PFSK-1 (cell line): ENCODE measurements at regions not wholly inside any gene's neighbourhood (a gene's known extent, or its start where the extent isn't known, plus 50 kb on each side); places are given as distances from the start of the nearest gene placed in this dataset.

Experiments
- POLR2AphosphoS5 ChIP-seq: IDR thresholded peaks from 2 replicates; pipeline ENCODE4 v1.6.1; 2012; ENCODE audit warnings: low read depth, mild to moderate bottlenecking, control low read depth, low read length, moderate library complexity
- TAF1 ChIP-seq: IDR thresholded peaks from 2 replicates; pipeline ENCODE4 v1.6.1; 2012; ENCODE audit warnings: low read length, control low read depth, borderline replicate concordance; ENCODE audit not compliant: insufficient read depth
- TF ChIP-seq, protein P1 (sequence below), 2 experiments: IDR thresholded peaks; 2 replicates each; pipeline versions ENCODE4 v1.6.1 to v1.8.0; 2011 to 2012; ENCODE audit warnings: low read depth in 2 of 2, low read length in 2 of 2, control low read depth in 1 of 2, inconsistent platforms in 1 of 2, mild to moderate bottlenecking in 1 of 2, moderate library complexity in 1 of 2; ENCODE audit not compliant: insufficient read depth in 1 of 2

DNA sequence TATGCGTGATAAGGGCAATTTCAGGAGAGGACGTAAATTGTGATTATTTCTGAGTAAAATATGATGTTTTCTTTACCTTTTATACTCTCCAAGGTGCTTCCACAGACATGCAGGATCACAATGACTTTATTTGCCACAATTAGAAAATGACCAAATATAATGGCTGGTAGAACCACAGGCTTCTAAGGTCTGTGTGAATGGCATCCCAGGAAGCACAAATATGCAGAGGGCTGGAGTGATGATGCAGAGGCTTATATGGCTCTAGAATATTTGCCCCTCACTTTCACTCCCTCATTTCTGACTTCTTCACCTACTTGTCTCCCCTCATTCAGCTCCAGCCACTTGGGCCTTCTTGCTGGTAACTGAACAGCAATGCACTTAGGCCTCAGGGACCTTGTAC is 502.1 kb upstream of the MAP3K7 start:
- TF ChIP-seq, protein P1, sequence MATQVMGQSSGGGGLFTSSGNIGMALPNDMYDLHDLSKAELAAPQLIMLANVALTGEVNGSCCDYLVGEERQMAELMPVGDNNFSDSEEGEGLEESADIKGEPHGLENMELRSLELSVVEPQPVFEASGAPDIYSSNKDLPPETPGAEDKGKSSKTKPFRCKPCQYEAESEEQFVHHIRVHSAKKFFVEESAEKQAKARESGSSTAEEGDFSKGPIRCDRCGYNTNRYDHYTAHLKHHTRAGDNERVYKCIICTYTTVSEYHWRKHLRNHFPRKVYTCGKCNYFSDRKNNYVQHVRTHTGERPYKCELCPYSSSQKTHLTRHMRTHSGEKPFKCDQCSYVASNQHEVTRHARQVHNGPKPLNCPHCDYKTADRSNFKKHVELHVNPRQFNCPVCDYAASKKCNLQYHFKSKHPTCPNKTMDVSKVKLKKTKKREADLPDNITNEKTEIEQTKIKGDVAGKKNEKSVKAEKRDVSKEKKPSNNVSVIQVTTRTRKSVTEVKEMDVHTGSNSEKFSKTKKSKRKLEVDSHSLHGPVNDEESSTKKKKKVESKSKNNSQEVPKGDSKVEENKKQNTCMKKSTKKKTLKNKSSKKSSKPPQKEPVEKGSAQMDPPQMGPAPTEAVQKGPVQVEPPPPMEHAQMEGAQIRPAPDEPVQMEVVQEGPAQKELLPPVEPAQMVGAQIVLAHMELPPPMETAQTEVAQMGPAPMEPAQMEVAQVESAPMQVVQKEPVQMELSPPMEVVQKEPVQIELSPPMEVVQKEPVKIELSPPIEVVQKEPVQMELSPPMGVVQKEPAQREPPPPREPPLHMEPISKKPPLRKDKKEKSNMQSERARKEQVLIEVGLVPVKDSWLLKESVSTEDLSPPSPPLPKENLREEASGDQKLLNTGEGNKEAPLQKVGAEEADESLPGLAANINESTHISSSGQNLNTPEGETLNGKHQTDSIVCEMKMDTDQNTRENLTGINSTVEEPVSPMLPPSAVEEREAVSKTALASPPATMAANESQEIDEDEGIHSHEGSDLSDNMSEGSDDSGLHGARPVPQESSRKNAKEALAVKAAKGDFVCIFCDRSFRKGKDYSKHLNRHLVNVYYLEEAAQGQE (IDR thresholded peaks at IDR 0.05; ENCODE audit: insufficient read depth in 1 of 2, low read depth in 2 of 2, low read length in 2 of 2): no peak
- TF ChIP-seq POLR2AphosphoS5: no peak
- TF ChIP-seq TAF1: no peak
